ENCODE measurements at regions not wholly inside any gene's neighbourhood (a gene's known extent, or its start where the extent isn't known, plus 50 kb on each side); places are given as distances from the start of the nearest gene placed in this dataset.

DNA sequence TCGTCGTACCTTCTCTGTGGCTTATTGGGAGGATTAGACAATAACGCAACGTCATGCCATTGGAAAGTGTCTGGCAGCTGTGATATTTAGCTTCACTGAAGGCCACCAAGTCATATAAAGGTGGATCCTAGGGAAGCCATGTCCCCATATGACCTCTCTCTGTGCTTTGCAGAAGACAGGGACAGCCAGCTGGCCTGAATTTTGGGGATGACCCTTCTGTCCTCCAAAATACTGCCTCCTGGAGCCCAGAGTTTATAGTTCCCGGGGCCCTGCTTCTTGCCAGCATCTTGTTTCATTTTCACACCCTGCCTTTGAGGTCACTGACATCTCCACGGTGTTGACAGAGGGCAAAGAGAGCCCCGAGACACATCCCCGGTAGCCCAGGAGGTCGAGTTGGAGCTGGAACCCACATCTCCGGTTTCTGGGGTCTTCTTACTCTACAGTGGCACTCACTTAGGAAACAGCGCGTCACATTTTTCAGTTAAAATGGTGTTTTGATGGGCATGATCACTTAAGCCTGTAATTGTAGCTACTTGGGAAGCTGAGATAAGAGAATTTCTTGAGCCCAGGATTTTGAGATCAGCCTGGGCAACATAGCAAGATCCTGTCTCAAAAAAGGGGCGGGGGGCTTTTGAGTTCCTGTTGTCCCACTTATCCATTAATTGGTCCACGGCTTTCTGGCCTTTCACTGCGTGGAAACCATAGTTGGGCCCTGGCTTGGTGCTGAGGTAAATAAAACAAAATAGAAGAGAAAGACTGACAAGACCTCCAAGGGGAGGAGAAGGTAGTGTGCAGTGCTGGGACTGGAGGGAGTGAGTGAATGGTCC lies 101.1 kb downstream of the DDX1 start:
- H3K27ac ChIP-seq (ENCODE audit: low read depth, low read length) = no peak overlapping the region
- DNase-seq (ENCODE audit: low read depth, low spot score) = no peak
- no peak overlapping the region for H3K4me3 ChIP-seq (ENCODE audit: low read depth, low read length)
- CTCF ChIA-PET = interaction anchor here (0.6 kb wide), 1 partner anchor 205 kb away, joined by 3 read pairs; no protein-coding TSS in a partner anchor
- POLR2A ChIA-PET = no interaction called here
- TF ChIP-seq, protein P1, sequence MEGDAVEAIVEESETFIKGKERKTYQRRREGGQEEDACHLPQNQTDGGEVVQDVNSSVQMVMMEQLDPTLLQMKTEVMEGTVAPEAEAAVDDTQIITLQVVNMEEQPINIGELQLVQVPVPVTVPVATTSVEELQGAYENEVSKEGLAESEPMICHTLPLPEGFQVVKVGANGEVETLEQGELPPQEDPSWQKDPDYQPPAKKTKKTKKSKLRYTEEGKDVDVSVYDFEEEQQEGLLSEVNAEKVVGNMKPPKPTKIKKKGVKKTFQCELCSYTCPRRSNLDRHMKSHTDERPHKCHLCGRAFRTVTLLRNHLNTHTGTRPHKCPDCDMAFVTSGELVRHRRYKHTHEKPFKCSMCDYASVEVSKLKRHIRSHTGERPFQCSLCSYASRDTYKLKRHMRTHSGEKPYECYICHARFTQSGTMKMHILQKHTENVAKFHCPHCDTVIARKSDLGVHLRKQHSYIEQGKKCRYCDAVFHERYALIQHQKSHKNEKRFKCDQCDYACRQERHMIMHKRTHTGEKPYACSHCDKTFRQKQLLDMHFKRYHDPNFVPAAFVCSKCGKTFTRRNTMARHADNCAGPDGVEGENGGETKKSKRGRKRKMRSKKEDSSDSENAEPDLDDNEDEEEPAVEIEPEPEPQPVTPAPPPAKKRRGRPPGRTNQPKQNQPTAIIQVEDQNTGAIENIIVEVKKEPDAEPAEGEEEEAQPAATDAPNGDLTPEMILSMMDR (IDR thresholded peaks at IDR 0.05; ENCODE audit: low read depth, low read length) = no peak
- peaks cover 10% of the 10 kb centered on the region; the same call in 1 of the 2 replicates for H3K9me3 ChIP-seq (ENCODE audit: control insufficient read depth, insufficient read depth, low read length)
- no peaks in the 10 kb centered on the region for H3K27me3 ChIP-seq (ENCODE audit: control insufficient read depth, insufficient read depth, low read length)

DNA sequence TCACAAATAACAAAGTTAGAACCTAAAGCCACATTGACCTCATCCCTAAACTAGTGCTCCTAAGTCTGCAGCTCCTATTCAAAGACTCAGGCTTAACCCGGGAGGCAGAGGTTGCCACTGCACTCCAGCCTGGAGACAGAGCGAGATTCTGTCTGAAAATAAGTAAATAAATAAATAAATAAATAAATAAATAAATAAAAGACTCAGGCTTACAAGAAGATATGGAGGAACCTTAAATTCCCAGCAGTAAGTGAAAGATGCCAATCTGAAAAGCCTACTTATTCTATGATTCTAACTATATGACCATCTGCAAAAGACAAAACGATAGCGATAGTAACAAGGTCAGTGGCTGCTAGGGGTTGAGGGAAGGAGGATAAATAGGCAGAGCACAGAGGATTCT lies 101.7 kb downstream of the DDX1 start:
- TF ChIP-seq, protein P1 (IDR thresholded peaks at IDR 0.05; ENCODE audit: low read depth, low read length) = no peak
- H3K4me3 ChIP-seq (ENCODE audit: low read depth, low read length) = no peak overlapping the region
- no peak for DNase-seq (ENCODE audit: low read depth, low spot score)
- H3K27me3 ChIP-seq (ENCODE audit: control insufficient read depth, insufficient read depth, low read length) = no peaks in the 10 kb centered on the region
- ChIA-PET CTCF (interaction anchor here (0.6 kb wide), 1 partner anchor 204 kb away, joined by 3 read pairs; no protein-coding TSS in a partner anchor), POLR2A (no interaction called here)
- no peak overlapping the region for H3K27ac ChIP-seq (ENCODE audit: low read depth, low read length)
- H3K9me3 ChIP-seq (ENCODE audit: control insufficient read depth, insufficient read depth, low read length) = peaks cover 10% of the 10 kb centered on the region; the same call in 1 of the 2 replicates

DNA sequence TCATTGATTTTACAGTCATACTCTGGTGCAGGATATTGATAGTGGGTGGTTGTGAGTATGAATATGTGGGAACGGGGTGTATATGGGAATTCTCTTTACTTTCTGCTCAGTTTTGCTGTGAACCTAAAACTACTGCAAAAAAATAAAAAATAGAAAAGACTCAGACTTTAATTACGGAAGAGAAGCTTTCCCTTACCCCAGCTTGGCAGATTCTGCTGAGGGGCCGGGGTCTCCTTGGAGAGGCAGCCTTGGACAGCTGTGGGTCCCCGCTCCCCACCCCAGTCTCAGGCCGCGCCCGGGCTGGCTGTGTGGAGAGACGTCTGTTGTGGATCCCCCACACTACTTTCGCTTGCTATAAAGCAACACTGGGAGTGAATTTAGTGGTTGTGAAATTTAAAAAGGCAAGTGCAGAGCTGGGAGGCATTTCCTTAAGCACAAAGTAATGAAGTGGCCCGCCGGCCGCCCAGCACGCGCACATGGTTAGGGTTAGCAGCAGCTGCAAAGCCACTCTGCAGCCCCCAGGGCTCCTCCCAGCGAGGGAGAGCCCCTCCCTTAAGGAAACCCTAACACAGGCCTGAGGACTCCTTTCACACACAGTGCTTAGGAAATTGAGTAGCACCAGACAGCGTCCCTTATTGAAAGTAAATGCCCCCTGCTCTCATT lies 102.4 kb downstream of the DDX1 start:
- ChIA-PET CTCF (no interaction called here), POLR2A (no interaction called here)
- TF ChIP-seq, protein P1 (IDR thresholded peaks at IDR 0.05; ENCODE audit: low read depth, low read length) = no peak
- Histone ChIP-seq H3K9me3 (ENCODE audit: control insufficient read depth, insufficient read depth, low read length) (peaks cover 10% of the 10 kb centered on the region; the same call in 1 of the 2 replicates), H3K4me3 (ENCODE audit: low read depth, low read length) (no peak overlapping the region), H3K27ac (ENCODE audit: low read depth, low read length) (no peak overlapping the region), H3K27me3 (ENCODE audit: control insufficient read depth, insufficient read depth, low read length) (no peaks in the 10 kb centered on the region)
- DNase-seq (ENCODE audit: low read depth, low spot score) = no peak

DNA sequence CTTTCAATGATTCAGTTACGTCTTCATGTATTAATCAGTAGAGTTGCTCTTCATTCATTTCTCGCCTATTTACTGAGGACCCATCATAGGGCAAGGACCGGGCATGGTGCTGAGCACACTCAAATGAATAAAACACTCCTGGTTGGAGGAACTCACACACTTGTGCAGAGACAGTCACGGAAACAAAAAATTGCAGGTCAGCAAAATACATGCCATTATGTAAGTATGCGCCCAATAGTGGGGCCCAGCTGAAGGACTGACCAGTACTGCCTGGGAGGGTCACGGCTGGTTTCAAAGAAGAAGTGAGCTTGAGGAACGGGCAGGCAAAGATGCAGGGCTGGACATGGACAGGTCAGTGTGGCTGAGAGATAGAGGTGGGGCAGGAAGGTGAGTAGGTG lies 102.9 kb downstream of the DDX1 start:
- DNase-seq (ENCODE audit: low read depth, low spot score) = no peak
- Histone ChIP-seq H3K27me3 (ENCODE audit: control insufficient read depth, insufficient read depth, low read length) (no peaks in the 10 kb centered on the region), H3K27ac (ENCODE audit: low read depth, low read length) (no peak overlapping the region), H3K9me3 (ENCODE audit: control insufficient read depth, insufficient read depth, low read length) (peaks cover 10% of the 10 kb centered on the region; the same call in 1 of the 2 replicates), H3K4me3 (ENCODE audit: low read depth, low read length) (no peak overlapping the region)
- ChIA-PET CTCF (no interaction called here), POLR2A (no interaction called here)
- TF ChIP-seq, protein P1 (IDR thresholded peaks at IDR 0.05; ENCODE audit: low read depth, low read length) = no peak

Measured in AG04450 (cell line).